B cell (primary cell): ENCODE measurements at regions not wholly inside any gene's neighbourhood (a gene's known extent, or its start where the extent isn't known, plus 50 kb on each side); places are given as distances from the start of the nearest gene placed in this dataset.

Experiments
- EZH2 ChIP-seq: IDR thresholded peaks from 2 replicates; pipeline ENCODE4 v1.6.1; 2012; ENCODE audit warnings: borderline replicate concordance, low read depth, mild to moderate bottlenecking, moderate library complexity, low read length; ENCODE audit not compliant: insufficient read depth, poor library complexity, severe bottlenecking
- TF ChIP-seq, protein P1 (sequence below): fragments of 200-600 bp; IDR thresholded peaks from one replicate; pipeline ENCODE4 v1.8.0; 2022; ENCODE audit warnings: antibody characterized with exemption, mild to moderate bottlenecking

DNA sequence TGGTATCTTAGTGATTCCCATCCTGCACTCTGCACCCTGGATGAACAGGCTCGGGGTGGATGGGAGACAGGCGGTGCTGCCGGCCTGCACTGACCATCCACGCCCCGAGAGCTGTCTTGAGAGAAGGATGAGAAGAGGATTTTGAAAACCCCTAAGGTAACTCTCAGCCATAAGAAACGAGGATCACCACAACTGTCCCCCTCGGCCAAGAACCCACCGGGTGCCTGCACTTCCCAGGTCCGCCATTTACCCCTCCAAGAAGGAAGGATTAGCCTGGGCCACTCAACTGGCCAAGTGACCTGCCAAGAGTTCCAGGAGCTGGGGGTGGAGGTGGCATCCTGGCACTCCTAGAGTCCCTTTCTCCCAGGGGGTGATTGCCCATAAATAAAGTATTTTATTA, 302.4 kb upstream of the TNRC6C start:
- TF ChIP-seq, protein P1, sequence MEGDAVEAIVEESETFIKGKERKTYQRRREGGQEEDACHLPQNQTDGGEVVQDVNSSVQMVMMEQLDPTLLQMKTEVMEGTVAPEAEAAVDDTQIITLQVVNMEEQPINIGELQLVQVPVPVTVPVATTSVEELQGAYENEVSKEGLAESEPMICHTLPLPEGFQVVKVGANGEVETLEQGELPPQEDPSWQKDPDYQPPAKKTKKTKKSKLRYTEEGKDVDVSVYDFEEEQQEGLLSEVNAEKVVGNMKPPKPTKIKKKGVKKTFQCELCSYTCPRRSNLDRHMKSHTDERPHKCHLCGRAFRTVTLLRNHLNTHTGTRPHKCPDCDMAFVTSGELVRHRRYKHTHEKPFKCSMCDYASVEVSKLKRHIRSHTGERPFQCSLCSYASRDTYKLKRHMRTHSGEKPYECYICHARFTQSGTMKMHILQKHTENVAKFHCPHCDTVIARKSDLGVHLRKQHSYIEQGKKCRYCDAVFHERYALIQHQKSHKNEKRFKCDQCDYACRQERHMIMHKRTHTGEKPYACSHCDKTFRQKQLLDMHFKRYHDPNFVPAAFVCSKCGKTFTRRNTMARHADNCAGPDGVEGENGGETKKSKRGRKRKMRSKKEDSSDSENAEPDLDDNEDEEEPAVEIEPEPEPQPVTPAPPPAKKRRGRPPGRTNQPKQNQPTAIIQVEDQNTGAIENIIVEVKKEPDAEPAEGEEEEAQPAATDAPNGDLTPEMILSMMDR, result no peak
- no peak for TF ChIP-seq EZH2
